Ishikawa (cell line): ENCODE measurements at regions not wholly inside any gene's neighbourhood (a gene's known extent, or its start where the extent isn't known, plus 50 kb on each side); places are given as distances from the start of the nearest gene placed in this dataset.

ENCODE experiments used
- CEBPB ChIP-seq: IDR thresholded peaks from 2 replicates; pipeline ENCODE4 v1.6.1; 2012
- CREB1 ChIP-seq: IDR thresholded peaks from 2 replicates; pipeline ENCODE4 v1.6.1; 2012; ENCODE audit warnings: low read depth
- EGR1 ChIP-seq: IDR thresholded peaks from 2 replicates; pipeline ENCODE4 v1.6.1; 2012
- EP300 ChIP-seq: IDR thresholded peaks from 2 replicates; pipeline ENCODE4 v1.6.1; 2012; ENCODE audit warnings: borderline replicate concordance
- FOXM1 ChIP-seq: IDR thresholded peaks from 2 replicates; pipeline ENCODE4 v1.6.1; 2012; ENCODE audit warnings: low read depth, borderline replicate concordance
- MAX ChIP-seq: IDR thresholded peaks from 2 replicates; pipeline ENCODE4 v1.6.1; 2012
- NFIC ChIP-seq: IDR thresholded peaks from 2 replicates; pipeline ENCODE4 v1.6.1; 2012
- RAD21 ChIP-seq: IDR thresholded peaks from 2 replicates; pipeline ENCODE4 v1.6.1; 2012; ENCODE audit warnings: low read depth
- REST ChIP-seq: IDR thresholded peaks from 2 replicates; pipeline ENCODE4 v1.6.1; 2012; ENCODE audit warnings: low read depth, mild to moderate bottlenecking
- TAF1 ChIP-seq: IDR thresholded peaks from 2 replicates; pipeline ENCODE4 v1.6.1; 2012; ENCODE audit warnings: low read depth, mild to moderate bottlenecking
- TCF12 ChIP-seq: IDR thresholded peaks from 2 replicates; pipeline ENCODE4 v1.6.1; 2012; ENCODE audit warnings: low read depth
- TEAD4 ChIP-seq: IDR thresholded peaks from 2 replicates; pipeline ENCODE4 v1.6.1; 2012
- USF1 ChIP-seq: IDR thresholded peaks from 2 replicates; pipeline ENCODE4 v1.6.1; 2012
- YY1 ChIP-seq: IDR thresholded peaks from 2 replicates; pipeline ENCODE4 v1.6.1; 2012; ENCODE audit warnings: low read depth
- ZBTB7A ChIP-seq: IDR thresholded peaks from 2 replicates; pipeline ENCODE4 v1.6.1; 2012; ENCODE audit warnings: low read depth

GRCh38 chr3:6250167-6250566 lies 610.7 kb upstream of the GRM7 start:
- no peak for TF ChIP-seq TCF12
- no peak for TF ChIP-seq CREB1
- no peak for TF ChIP-seq TAF1
- no peak for TF ChIP-seq USF1
- TF ChIP-seq RAD21, result no peak
- no peak for TF ChIP-seq EP300
- TF ChIP-seq CEBPB, result no peak
- no peak for TF ChIP-seq EGR1
- TF ChIP-seq YY1, result no peak
- TF ChIP-seq TEAD4, result no peak
- TF ChIP-seq MAX, result no peak
- no peak for TF ChIP-seq REST
- TF ChIP-seq ZBTB7A, result no peak
- TF ChIP-seq NFIC, result no peak
- TF ChIP-seq FOXM1, result no peak

GRCh38 chr3:6251612-6252400 lies 609.1 kb upstream of the GRM7 start:
- no peak for TF ChIP-seq EP300
- no peak for TF ChIP-seq TCF12
- TF ChIP-seq ZBTB7A, result no peak
- no peak for TF ChIP-seq REST
- TF ChIP-seq CEBPB, result no peak
- no peak for TF ChIP-seq CREB1
- TF ChIP-seq FOXM1, result no peak
- no peak for TF ChIP-seq TEAD4
- TF ChIP-seq TAF1, result no peak
- TF ChIP-seq YY1, result no peak
- no peak for TF ChIP-seq NFIC
- TF ChIP-seq MAX, result no peak

- no peak for TF ChIP-seq YY1
- TF ChIP-seq EGR1, result no peak
- TF ChIP-seq REST, result no peak
Observed at GRCh38 chr3:6254490-6254889, 606.4 kb upstream of the GRM7 start.

GRCh38 chr3:6255229-6255628 lies 605.7 kb upstream of the GRM7 start:
- TF ChIP-seq FOXM1 (no peak), YY1 (no peak), USF1 (no peak), NFIC (no peak), CREB1 (no peak), TAF1 (no peak)
